Pulmonary artery endothelial cell (primary cell): ENCODE measurements at regions not wholly inside any gene's neighbourhood (a gene's known extent, or its start where the extent isn't known, plus 50 kb on each side); places are given as distances from the start of the nearest gene placed in this dataset.
"Not testable (repeated sequence)": the region's sequence is repeated elsewhere in the genome, so short reads cannot be mapped to it uniquely, and the experiment has no call there.

Source experiments
- DNase-seq: peaks from one replicate; pipeline ENCODE4 v3.0.0-alpha.2; 2011; ENCODE audit warnings: low read depth, low spot score

GRCh38 chrX:40245488-40246071, 147.8 kb upstream of the BCOR start:
- no peak for DNase-seq

- peak; percentile 44 for DNase-seq
Observed at GRCh38 chrX:40244980-40245379, 147.2 kb upstream of the BCOR start.

DNA sequence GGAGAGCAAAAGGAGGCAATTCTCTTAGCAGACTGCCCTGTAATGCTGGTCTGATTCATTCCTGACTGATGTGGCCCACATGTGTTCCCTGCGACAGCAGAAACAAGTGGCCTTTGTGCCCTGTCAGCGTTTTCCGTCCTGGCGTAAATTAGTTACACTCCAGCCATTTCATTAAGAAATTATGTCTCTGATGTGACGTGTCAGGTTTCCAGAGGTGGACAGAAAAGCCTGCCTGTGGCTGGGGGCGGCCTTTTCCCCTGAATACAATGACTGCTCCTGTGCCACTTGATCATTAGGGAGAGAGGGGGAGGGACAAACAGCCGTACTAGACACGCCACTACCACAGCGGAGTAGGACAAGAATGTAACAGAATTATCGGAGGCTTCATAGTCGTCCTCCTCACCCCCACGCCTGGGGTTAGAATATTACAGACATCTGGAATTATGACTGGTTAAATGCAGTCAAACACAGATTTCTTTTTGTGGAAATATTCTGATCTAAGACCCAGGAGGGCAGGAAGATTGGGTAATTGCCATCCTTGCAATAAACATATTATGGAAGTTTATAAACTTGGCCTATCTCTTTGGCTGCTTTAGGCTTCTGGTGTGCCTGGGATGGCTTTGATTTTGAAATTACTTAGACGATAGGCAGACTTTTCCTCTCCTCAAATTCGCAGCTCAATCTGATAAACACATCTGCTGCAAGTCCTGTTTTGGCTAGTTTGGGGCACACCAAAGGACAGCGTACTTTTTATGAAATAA, 146.2 kb upstream of the BCOR start:
- DNase-seq: no peak

DNA sequence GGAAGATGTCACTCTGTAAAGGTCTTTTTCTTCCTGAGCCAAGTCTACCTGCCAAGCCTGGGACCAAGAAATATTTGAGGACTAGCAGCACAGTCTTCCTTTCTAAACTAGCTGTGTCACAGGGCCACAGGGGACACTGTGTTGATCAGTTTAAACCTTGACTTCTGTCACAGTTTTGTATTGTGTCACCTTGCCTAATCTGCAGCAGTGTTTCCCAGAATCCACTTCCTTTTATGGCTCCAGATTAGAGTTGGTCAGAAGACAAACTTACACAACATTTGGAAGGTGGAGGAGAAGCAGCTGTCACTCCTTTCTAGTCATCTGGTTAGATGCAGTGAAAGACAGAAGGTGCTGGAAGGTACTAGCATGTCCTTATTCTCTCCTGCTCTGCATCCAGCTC, 143.1 kb upstream of the BCOR start:
- DNase-seq: no peak

GRCh38 chrX:40237731-40238178, 140.0 kb upstream of the BCOR start:
- DNase-seq: no peak

GRCh38 chrX:40230646-40231045, 132.9 kb upstream of the BCOR start:
- no peak for DNase-seq

GRCh38 chrX:40227125-40227524, 129.4 kb upstream of the BCOR start:
- DNase-seq: no peak

GRCh38 chrX:40224658-40225057, 126.9 kb upstream of the BCOR start:
- no peak for DNase-seq

GRCh38 chrX:40222612-40223011, 124.9 kb upstream of the BCOR start:
- DNase-seq: not testable (repeated sequence)

DNA sequence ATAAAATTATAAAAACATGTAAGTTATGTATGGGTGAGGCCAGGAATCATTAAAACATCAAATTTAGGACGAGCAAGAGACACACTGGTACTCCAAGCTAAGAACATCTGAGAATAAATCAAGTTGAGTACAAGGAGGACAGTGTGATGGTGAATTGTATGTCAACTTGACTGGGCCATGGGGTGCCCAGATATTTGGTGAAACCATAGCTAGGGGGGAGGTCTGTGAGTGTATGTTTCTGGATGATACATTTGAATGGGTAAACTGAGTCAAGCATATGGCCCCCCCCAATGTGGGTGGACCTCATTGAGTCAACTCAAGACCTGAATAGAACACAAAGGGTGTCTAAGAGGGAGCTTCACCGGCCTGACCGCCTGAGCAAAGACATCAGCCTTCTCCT, 115.3 kb upstream of the BCOR start:
- no peak for DNase-seq

DNA sequence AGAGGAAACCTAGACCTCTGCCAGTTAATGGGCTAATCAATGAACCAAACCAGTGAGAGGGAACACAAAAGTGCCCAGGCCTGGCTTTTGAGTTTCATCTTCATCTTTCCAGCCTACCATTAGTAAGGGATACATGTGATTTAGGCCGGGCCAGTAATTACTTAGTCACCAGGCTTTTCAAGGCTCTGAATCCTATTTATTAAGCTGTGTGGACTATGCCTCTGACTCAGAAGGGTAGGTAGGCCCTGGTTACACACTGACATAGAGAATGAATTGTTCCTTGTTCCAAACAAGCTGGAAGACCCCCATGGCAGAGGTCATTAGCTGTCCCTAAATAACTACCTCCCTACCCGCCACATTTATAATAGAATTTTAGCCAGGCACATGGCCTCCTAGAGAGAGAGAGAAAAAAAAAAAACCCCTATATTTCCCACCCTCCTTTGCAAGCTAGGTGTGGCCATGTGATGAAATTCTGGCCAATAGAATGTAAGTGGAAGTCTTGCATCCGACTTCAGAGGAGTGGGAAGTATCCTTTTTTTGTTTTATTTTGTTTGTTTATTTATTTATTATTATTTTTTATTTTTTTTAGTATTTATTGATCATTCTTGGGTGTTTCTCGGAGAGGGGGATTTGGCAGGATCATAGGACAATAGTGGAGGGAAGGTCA, 112.3 kb upstream of the BCOR start:
- DNase-seq: no peak

- no peak for DNase-seq
Observed at GRCh38 chrX:40207626-40208025, 109.9 kb upstream of the BCOR start.

DNA sequence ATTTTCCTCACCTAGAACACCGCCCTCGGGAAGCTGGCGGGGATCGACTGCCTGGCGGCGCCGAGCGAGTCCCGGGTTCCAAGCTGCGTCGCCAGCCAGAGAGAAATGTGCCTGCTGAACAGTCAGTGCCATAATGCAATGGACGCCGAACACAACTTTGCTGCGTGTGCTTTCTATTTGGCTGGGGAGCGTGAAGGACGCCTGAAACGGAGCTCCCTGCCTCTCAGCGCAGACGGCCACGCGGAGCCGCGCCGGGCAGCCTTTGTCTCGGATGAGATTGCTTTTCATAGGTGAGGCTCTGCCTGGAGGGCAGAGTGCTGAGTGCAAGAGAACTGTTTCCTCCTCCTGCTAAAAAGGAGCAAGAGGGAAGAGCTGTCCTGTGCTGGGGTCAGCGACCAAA, 107.7 kb upstream of the BCOR start:
- DNase-seq: no peak

DNA sequence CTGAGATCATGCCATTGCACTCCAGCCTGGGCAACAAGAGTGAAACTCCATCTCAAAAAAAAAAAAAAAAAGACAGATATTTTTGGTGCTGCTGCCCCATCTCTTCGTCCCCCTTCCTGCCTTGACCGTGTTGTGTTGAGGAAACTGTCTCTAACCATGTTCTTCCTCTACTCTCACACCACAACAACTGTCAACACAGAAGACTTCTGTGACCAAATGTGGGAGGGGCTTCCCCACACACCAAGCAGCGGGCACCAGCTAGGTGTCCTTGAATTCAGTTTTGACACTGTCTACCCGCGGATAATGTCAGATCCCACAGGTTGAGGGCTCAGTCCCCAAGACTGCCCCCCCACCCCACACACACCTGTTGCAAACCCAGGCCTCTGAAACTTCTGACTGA, 104.7 kb upstream of the BCOR start:
- DNase-seq: no peak

DNA sequence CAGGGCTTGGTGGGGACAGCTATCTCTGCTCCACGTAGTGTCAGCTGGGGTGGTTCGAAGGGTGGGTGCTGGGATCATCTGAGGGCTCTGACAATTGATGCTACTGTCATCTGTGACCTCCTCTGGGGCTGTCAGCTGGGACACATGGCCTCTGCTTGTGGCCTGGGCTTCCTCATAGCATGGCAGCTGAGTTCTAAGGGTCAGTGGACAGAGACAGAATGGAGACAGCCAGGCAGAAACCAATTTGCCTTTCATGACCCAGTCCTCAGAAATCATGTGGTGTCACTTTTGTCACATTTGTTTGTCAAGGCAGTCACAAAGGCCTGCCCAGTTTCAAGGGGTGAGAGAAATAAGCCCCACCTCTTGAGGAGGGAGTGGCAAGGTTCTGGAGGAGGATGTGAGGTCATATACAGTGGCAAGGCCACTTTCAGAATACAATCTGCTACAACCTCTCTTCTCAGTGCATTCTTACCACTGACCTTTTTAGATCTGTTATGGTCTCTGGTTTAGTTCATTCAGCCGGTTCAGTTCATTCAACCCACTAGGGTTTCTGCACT, 103.6 kb upstream of the BCOR start:
- DNase-seq: no peak

GRCh38 chrX:40199704-40200103, 101.9 kb upstream of the BCOR start:
- no peak for DNase-seq

GRCh38 chrX:40197071-40197470, 99.3 kb upstream of the BCOR start:
- no peak for DNase-seq

GRCh38 chrX:40195368-40195767, 97.6 kb upstream of the BCOR start:
- no peak for DNase-seq

DNA sequence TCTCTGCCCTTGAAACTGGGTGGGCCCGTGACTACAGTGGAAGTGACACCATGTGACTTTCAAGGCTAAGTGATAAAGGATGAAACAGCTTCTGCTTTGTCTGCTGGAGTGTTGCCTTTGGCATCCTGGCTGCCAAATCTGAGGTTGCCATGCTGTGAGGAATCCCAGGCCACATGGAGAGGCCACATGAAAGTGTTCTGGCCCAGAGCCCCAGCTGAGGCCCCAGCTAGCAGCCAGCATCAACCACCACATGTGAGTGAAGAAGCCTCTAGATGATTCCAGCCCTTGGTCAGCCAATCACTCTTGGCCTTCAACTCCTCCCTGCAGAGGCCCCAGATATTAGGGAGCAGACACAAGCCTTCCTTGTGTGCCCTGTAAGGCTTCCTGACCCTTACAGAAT, 94.4 kb upstream of the BCOR start:
- no peak for DNase-seq

DNA sequence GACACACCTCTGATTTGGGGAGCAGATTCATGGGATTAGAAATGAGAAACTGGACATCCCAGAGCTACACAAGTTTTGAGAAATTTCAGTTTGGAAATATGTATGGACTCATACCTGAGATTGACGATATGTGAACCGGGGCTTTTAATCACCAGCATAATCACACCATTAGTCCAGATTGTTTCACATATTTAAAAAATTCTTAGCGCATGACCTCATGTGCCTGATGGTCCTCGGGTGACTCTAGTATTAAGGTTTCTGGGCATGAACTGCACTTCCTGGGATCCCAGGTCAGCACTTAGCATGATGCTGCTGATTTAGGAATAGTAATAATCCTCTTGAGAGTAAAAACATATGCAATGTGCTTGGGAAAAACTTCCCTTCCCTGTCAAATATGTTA, 91.9 kb upstream of the BCOR start:
- DNase-seq: no peak

- no peak for DNase-seq
Observed at GRCh38 chrX:40188573-40189417, 91.0 kb upstream of the BCOR start.

- DNase-seq: no peak
Observed at GRCh38 chrX:40184968-40185367, 87.2 kb upstream of the BCOR start.
